ENCODE measurements at regions not wholly inside any gene's neighbourhood (a gene's known extent, or its start where the extent isn't known, plus 50 kb on each side); places are given as distances from the start of the nearest gene placed in this dataset.

- no peak for DNase-seq
These were observed 1312.6 kb downstream of the PCDH18 start for GRCh38 chr4:136219592-136220125.

DNA sequence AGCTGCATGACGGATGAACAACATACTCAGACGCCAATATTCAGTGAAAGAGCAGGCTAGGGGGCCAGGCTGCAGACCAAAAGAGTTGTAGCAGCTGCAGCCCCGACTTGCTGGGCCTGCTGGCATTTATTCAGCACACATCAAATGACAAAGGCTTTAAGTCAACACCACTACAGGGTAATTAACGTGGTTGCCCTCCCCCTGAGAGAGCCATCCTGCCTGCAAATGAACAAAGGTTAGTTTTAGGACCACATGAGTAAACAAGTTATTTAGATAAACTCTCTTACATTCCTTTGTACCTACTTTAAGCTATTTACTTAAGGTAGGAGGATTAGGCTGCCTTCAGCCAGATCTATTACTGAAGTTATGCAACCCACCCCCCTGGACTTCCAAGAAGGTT is 1329.1 kb downstream of the PCDH18 start:
- DNase-seq: no peak

GRCh38 chr4:136198358-136198757 is 1333.9 kb downstream of the PCDH18 start:
- no peak for DNase-seq

- DNase-seq: no peak
These were observed 1337.3 kb downstream of the PCDH18 start for GRCh38 chr4:136194962-136195361.

DNA sequence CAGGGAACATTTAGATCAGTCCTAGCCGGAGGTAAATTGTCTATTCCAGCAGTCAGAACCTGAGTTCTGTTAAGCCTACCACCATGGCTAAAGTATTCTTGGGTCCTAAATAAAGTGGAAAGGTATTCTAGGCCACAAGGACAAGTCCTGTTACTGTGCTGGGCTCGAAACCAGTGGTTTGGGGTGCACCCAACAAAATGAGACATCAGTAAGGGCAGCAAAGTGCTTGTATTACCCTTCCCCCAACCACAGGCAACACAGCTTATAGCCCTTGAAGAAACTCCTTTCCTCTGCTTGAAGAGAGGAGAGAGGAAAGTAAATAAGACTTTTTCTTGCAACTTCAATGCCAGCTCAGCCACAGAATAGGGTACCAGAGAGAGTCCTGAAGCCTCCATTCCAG is 1345.6 kb downstream of the PCDH18 start:
- DNase-seq: no peak

DNA sequence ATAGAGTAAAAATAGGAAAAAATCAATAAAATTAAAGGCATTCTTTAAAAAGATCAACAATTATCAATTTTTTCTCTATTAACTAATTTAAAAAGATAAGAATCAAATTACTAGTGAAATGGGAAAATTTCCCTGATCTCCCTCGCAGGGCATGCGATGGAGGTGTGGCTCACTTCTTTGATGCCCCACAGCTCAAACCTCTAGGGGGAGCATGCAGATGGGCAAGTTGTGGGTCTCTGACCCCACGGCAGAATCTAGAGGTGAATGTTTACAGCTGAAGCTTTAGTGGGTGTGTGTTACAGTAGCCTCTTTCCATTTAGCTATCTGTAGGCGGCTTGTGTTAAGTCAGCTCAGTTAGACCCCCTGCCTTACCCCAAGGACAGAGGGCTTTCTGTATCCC is 1348.8 kb downstream of the PCDH18 start:
- no peak for DNase-seq

GRCh38 chr4:136156947-136157346 is 1375.3 kb downstream of the PCDH18 start:
- DNase-seq: no peak

GRCh38 chr4:136150046-136150445 is 1382.2 kb downstream of the PCDH18 start:
- no peak for DNase-seq

- DNase-seq: no peak
These were observed 1395.7 kb downstream of the PCDH18 start for GRCh38 chr4:136136601-136137000.

DNA sequence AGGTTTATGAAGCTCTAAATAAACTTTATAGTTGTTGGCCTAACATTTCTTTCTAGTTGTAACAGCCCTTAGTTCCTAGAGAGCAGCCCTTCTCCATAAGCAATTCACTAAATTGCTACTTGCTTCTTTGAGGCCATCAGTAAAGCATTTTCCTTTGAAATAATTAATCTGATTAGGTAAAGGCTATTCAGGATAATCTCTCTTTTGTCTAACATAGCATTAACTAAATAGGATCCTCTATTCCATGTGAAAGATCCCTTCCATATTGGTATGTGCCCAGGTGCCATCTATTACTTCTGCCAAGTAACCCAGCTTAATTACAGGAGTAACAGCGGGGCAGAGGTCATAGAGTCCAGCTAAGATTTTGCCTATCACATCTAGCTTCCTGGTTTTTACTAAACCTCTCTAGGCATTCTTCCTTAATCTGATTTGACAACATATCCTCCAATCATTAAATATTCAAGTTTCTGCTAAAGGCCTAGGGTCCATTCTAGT is 1408.0 kb downstream of the PCDH18 start:
- no peak for DNase-seq

DNA sequence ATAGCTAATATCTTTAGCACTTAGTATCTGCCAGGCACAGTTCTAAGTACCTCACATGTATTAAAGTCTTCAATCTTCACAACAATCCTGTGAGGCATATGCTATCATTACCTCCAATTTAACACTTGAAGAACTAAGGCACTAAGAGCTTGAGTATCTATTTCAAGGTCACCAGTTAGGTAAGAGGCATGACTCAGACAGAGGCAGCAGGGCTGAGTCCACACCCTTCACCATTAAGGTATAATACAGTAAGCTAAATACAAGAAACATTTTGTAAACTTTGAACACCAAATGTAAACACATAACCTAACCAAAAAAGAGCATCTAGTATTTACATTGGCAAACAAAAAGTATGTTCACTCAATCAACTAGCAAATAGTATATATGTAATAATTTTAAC is 1410.9 kb downstream of the PCDH18 start:
- no peak for DNase-seq

DNA sequence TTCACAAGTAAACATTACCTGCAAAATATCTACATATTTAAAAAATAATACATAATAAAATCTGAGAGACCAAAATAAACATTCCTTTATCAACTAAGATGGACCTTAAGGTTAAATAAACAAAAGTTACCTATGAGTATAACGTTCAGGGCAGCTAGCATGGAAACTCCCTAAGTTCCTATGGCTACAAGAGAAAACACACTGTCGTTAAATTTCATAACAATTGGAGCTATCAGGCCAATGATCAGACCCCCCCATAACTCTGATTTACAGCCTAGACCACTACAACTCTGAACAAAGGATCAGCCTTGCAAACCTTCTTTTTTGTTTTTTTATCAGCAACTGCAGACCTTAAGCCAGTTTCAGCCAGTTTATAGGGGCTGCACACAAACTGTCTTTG is 1418.4 kb downstream of the PCDH18 start:
- DNase-seq: no peak

DNA sequence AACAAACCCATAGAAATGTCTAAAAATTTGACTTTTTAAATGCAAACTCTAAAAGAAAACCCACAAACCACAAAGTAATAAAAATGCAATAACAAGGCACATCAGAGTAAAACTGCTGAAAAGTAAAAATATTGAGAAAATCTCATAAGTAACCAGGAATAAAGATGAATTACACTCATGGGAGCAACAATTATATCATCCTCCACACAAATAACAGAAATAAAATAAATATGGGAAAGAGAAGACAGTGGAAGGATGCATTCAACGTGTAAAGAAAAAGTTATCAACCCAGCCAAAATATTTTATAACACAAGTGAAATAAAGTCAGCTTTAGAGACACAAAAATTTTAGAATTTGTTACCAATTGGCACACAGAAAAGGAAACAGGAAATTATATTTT is 1420.2 kb downstream of the PCDH18 start:
- DNase-seq: no peak

DNA sequence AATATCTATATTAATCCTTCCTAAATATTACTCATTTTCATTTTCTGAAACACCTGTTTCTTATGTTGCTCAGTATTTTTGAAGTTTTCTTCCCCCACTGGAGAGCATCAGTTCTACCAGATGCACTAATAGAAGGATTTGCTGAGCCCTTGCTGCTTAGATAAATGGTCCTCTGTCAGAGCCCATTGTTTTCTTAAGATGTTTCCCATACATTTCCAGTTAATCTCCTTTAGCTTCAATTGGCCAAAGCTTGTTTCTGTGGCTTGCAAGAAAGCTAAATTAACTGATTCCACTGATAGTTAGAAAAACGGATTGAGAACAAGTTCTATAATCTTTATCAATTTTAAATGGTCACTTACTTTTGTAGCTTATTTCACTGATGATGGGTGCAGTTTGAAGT is 1425.5 kb downstream of the PCDH18 start:
- DNase-seq: no peak

- no peak for DNase-seq
These were observed 1428.7 kb downstream of the PCDH18 start for GRCh38 chr4:136103616-136104015.

- no peak for DNase-seq
These were observed 1434.6 kb downstream of the PCDH18 start for GRCh38 chr4:136097676-136098075.

- no peak for DNase-seq
These were observed 1444.0 kb downstream of the PCDH18 start for GRCh38 chr4:136088211-136088867.

GRCh38 chr4:136078976-136079375 is 1453.3 kb downstream of the PCDH18 start:
- DNase-seq: no peak

GRCh38 chr4:136056748-136057147 is 1475.5 kb downstream of the PCDH18 start:
- no peak for DNase-seq

DNA sequence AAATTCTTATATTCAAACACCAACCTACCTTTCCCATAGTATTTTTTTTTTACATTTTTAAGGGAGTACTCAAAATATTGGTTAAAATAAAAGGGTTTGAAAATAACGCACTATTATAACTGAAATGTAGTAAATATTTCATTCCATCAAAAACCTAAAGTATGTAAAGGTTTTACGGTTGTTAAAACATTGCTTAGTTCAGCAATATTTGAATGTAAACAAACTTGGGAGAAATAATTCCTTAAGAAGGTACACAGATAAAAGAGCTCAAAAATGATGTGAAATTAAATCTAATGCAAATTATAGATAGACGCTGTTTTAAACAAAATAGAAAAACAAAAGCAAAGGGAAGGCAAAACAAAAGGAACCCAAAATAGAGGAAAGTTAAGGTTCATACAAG is 1476.9 kb downstream of the PCDH18 start:
- no peak for DNase-seq

DNA sequence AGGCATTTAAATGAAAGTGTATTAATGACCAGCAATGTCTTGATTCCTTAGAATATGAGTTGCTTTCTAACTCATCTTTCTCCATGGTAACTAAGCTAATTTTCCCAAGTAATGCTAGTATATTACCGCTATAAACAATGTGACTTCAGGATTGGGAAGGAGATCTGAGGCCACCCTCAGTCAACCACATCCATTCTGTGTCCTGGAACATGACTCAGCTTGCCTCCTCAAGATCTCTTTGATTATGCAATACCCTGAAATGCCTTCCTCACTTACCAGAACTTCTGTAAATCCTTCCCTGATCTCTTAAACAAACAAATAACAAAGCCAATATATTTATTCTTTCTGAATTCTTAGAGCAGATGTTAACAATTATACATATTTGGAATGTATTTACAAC is 1495.5 kb downstream of the PCDH18 start:
- no peak for DNase-seq

- DNase-seq: no peak
These were observed 1499.9 kb downstream of the PCDH18 start for GRCh38 chr4:136032391-136032790.

DNA sequence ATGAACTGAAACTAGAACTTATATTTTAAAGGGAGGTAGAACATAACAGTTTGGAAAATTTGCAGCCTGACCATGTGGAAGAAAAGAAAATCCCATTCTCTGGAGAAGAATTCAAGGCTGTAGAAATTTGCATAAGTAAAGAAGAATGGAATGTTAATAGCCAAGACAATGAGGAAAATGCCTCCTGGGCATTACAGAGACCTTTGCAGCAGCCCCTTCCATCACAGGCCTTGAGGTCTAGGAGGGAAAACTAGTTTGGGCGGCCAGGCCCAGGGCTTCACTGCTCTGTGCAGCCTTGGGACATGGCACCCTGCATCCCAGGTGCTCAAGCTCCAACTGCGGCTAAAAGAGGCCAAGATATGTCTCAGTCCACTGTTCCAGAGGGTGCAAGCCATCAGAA is 1506.8 kb downstream of the PCDH18 start:
- DNase-seq: no peak

DNA sequence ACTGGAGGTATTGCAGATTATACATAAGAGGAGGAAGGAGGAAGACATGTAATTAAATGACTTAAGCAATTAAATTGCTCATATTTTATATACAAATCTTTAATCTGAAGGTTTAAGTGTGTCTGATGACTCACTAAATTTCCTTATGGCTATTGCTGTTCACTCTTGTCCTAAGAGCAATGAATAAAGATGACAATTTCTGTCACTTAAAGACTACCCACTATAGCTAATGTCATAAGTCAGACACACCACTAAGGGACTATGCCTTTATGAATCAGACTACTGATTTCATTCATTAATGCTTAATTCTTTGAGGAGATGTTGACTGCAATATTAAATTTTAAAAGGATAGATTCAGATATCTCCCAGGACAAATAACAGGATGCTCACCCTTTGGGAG is 1514.7 kb downstream of the PCDH18 start:
- DNase-seq: no peak

DNA sequence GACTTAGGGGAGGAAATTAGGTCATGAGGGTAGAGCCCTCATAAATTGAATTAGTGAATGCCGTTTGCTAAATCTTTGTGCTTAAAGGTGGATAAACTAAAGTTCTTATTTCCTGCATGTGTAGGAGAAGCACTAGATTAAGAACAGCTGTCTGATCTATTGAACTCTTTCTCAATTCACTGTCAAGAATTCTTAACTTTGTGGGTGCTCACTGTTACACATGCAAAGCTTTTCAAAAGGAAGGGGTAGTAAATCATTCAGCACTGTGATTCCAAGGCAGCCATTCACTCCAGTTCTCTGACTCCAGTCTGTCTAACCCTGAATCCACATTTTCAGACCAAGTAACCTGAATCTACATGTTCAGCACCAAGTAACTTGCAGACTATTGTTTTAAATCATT is 1520.1 kb downstream of the PCDH18 start:
- no peak for DNase-seq
